MV-4-11 (cell line): ENCODE measurements at regions not wholly inside any gene's neighbourhood (a gene's known extent, or its start where the extent isn't known, plus 50 kb on each side); places are given as distances from the start of the nearest gene placed in this dataset.
"Not testable (repeated sequence)": the region's sequence is repeated elsewhere in the genome, so short reads cannot be mapped to it uniquely, and the experiment has no call there.

Source experiments
- DNase-seq: peaks from one replicate; lab custom pipeline; 2025; lab: John Stamatoyannopoulos, UW

DNA sequence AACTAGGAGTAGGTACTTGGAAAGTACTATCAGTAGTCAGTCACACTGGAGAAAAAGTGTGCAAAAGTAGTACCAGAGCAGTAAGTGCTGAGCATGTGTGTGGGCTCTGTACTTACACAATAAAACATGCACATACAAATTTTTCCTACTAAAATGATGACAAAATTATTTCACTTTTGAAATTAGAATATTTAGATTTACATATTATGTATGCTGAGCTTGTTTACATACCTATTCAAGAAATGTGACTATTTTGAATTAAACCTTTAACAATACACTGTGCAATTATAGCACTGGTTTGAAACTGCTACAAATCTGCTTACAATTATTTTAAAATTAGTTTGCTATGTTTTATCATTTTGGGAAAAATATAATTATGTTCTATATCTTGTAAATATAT lies 2781.6 kb upstream of the PCDH20 start:
- no peak for DNase-seq

DNA sequence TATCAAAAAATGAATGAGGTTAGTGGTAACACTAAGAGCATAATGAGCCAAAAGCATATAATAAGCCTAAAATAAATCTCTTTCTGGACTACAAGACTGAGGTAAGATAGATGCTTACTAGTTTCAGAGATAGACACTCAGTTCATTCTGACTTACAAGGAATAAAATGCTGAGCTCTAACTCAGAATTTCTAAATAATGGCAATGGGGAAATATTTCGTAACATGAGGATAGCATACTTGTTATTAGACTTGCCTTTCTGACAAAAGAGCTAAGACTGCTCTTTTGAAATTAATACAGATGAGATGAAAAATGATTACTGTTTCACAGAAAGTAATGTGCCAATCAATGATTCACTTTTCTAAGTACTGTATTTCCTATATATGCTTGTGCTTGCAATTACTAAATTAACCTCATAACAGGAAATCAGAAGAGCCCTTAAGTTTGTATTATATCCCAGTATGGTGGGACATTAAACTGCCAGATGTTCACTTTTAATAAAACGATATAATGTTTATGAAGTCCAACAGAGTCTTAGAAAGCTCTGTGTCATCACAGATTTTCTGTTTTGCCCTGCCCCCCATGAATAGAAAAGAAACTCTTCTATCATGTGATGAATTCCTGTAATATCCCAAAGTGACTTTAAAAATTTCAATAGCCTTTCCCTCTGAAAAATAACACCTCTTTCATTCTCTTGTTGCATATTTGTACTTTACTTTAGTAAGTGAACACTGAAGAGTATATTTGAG lies 2771.0 kb upstream of the PCDH20 start:
- DNase-seq: no peak

DNA sequence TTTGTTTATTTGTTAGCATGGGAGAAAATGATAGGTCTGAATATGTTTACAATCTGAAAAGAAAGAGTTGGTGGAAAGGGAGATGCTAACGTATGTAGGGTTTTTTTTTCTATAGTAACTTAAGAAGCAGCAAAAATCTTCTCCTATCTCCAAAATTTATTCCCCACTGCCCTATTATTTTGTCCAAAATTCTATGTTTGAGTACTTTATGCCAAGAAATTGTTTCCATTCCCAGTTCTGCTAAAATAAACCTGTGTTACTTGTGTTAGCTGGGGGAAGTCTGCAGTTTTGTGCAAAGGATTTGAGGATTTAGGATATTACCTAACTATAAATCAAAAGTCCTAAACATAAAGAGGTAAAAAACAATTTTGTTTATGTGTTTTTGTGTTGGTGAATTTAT lies 2770.4 kb upstream of the PCDH20 start:
- no peak for DNase-seq

DNA sequence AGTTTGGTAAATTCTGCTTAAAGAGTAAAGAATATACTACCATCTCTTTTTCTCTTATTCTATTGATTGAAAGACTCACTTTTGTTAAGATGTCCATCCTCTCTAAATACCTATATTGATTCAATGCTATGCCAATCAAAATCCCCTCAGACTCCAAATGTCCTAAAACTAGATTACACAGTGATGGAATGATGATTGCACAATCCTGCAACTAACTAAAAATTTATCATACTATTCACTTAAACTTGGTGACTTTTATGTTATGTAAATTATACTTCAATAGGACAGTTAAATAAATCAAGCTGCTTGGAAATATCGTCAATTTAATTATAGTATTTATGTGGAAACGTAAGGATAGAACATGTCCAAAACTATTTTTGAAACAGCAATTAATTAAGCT lies 2765.1 kb upstream of the PCDH20 start:
- no peak for DNase-seq

DNA sequence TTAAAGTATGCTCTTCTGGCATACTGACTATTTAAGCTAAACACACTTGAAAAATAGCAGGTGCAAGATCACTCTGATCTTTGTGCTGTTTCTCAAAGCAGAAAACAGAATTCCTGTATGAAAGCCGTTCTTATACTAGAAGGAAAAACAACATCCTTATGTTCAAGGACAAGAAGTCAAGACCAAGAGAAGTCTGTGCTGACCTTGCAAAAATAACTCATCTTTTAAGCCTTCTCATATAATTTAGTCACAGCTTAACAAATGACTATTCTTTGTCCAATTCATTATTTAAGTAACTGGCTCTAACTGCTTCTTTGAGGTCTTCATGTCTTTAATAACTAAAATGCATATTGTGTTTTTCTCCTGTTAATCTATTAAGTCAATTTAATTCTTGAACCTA lies 2750.2 kb upstream of the PCDH20 start:
- DNase-seq: no peak

DNA sequence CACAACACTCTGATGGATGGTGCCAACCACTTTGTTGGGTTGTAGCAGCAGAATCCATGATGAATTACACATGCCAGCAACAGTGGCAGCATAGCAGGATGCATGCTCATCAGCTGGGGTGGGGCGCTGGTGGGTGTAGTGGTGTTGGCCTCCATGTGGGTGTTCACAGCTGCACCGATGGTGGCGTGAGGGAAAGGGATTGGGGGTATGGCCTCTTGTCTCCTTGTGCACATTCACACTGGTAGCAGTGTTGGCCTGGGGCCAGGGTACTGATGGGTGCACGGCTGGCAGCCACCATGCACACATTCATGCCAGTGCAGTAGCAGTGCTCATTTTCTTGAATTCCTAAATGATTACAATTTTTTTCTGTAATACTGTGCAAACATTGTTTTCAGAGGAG lies 2748.8 kb upstream of the PCDH20 start:
- DNase-seq: no peak

DNA sequence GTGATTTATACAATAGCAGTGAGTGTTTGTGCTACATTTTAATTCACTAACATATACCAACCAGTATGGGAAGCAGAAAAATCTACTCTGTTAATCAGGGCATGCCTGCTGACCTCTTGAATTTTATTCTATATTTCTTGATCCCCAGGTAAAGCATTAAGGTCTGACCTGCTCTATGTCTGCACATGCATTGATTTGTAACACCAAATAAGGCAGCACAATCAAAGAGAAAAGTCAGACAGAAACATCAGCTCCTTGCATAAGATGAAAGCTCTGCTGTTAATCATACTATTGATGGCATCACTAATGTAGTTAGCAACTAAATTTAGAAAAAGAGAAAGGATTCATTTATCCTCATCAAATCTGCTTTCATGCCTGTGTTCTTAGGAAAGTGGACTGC lies 2744.8 kb upstream of the PCDH20 start:
- DNase-seq: no peak

DNA sequence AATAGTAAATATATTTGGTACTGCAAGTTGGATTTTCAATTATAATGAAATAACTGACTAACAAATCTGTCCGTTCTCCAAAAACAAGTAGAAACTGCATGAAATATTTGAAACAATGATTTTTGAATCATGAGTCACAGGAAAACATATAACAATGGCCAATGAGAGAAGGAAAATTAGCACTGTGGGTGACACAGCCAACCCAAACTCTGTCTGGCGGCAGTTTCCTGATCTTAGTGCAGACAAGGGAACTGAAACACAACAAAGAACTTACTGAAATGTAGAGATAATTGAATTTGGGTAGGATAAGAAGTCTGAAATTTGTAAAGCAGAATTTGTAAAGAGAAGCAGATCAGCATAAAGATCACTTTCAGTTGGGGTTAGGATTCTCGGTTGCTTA lies 2743.3 kb upstream of the PCDH20 start:
- no peak for DNase-seq

DNA sequence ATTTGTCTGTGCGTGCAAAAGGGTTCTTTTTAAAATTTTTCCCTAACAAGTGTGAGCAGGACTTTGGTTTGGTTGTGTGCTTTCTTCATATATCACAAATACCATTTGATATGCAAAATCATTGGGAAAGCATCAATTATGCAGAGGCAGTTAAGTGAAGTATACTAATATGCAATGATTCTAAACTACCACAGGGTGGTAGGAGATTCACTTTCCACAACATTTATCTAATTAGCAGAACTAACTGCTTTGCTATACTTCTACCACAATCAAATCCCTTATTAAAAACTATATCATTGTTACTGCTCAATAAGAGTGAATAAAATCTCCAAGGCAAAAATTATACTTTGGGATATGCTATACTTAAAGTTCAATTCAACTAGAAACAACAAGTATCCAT lies 2738.9 kb upstream of the PCDH20 start:
- DNase-seq: no peak

DNA sequence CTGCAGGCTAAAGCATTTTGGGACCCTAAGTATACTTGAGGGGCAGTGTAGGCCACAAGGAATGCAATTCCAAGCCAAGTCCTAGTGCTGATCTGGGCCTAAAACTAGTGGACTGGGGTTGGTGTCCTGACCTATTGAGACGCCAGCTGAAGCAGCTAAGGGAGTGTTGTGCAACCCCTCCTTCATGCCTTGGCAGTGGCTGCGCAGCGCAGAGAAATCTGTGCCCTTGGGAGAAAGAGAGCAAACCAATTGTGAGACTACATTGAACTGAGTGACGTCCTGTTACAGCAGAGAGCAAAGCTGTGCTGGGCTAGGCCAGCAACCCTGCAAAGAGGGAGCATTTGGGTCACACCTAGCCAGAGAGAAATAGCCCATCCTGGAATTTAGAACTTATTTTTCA lies 2715.0 kb upstream of the PCDH20 start:
- no peak for DNase-seq

DNA sequence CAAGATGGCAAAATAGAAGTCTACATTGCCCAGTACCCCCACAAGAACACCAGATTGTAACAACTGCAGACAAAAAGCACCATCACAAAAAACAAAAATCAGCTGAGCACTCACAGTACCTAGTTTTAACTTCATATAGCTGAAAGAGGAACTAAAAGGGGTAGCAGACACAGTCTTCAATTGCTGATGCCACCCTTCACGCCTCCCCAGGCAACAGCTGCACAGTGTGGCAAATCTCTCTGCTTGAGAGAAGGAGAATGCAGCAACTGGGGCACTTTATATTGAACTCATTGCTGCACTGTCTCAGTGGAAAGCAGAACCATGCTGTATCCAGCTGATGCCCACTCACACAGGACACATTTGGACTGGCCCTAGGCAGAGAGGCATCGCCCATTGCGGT lies 2714.5 kb upstream of the PCDH20 start:
- no peak for DNase-seq

DNA sequence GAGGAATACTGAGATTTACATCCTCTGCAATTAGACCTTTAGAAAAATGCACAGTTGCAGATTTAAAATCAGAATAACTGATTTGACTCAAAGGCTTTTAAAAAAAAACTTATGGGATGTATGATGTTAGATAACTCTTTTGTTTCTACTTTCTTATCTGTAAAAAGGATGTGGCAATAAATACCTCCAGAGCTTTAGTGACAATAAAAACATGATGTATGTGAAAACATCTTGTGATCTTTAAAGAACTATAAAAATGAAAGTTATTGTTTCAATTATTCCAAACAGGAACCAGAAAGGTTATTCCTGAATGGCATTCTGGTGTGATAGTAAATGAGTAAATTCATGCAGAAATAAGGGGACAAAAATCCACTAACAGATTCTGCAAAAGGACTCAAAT lies 2712.2 kb upstream of the PCDH20 start:
- DNase-seq: no peak

DNA sequence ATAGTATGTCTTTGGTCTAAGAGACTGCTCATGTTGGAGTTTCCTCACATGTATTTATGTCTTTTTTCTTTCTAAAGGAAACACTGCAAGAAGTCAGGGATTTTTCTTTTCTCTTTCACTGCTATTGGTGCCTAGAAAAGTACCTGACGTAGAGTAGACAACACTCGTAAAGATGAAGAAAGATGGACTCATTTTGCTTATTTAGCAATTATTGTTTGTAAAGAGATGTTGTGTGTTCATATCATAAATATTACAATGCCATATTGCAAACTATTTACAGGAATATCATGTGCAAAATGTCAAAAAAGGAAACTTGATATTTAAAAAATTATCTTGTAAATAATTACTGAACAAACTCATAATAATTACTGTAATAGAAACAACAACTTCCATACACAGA lies 2711.5 kb upstream of the PCDH20 start:
- DNase-seq: no peak

DNA sequence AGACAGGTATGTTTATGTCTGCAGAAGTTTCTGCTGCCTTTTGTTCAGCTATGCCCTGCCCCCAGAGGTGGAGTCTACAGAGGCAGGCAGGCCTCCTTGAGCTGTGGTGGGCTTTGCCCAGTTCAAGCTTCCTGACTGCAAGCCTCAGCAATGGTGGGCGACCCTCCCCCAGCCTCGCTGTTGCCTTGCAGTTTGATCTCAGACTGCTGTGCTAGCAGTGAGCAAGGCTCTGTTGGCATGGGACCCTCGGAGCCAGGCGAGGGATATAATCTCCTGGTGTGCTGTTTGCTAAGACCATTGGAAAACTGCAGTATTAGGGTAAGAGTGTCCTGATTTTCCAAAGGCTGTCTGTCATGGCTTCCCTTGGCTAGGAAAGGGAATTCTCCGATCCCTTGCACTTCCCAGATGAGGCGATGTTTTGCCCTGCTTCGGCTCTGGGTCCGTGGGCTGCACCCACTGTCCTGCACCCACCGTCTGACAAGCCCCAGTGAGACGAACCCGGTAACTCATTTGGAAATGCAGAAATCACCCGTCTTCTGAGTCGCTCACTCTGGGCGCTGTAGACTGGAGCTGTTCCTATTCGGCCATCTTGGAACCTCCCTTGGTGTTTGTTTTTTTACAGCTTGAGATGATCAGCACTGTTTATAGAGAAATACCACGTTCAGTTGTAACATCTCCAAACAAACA lies 2705.5 kb upstream of the PCDH20 start:
- DNase-seq: not testable (repeated sequence)

DNA sequence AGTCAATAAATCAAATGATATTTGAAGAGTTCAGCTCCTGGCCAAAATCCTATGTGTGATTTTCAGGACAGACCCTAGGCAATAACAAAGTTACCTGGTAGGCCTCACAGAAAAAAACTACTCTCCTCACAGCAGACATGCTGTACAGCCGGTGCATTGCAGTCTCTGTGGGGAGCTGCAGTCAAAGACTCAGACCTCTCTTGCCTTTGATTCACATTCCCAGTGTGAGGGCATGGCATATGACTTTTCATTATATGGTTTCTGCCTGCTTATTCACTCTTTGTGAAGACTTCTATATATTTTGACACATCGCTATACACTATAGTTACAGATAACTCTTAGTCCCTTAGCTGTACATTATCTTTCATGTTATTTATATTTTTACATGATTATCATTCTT lies 2684.3 kb upstream of the PCDH20 start:
- DNase-seq: no peak

DNA sequence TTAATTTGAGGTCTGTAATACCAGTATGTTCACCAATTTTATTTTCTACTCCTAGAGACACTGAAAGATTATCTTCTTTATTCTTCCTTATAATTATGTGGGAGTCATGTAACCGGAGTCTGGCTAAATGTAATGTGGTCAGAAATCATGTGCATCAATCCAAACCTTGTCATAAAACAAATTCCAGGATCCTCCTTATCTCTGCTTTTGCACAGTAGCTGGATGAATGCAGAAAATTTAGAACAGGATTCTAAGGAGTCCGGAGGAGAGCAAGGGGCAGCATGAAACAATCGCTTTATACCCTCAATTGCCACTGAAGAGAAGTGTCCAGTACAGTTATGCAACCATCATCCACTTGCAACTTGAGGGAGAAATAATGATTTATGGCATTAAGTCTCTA lies 2674.7 kb upstream of the PCDH20 start:
- no peak for DNase-seq

DNA sequence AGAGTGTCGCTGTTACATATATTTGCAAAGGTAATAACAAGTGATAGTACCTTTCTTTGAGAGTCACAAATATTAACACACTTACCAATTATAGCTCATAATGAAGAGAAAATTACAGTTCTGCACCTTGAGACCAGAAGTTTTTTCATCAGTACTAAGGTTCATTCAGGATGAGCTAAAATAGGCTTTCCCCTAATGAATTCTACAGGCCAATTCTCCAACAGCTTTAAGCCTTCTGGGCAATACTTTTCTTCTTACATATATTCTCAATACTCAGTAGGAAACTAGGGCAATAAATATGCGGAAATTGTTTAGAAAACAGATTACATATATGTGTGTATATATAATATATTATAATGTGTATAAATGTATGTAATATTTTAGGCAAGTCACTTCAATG lies 2672.8 kb upstream of the PCDH20 start:
- DNase-seq: no peak

DNA sequence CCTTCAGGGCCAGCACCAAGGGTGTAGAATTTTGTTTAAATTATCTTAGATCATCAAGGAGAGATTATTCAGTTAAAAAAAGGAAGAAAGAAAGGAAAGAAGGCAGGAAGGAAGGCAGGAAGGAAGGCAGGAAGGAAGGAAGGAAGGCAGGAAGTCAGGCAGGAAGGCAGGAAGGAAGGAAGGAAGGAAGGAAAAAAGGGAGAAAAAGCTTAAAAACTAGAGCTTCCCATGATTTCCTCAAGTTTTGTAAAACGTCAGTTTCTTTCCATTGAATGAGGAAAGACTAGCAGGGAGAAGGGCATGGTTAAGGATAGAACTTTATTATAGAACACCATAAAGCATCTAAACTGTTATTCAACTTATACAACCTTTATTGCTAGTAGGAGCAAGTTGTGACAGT lies 2672.0 kb upstream of the PCDH20 start:
- DNase-seq: no peak

DNA sequence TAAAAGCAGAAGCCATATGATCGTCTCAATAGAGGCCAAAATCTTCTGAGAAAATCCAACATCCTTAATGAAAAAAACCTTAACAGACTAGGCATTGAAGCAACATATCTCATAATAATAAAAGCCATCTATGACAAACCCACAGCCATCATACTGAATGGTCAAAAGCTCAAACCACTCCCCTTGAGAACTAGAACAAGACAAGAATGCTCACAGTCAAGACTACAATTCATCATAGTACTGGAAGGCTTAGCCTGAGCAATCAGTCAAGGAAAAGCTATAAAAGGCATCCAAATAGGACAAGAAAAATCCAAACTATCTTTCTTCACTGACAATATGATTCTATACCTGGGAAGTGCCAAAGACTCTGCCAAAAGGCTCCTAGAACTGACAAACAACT lies 2668.2 kb upstream of the PCDH20 start:
- DNase-seq: no peak

DNA sequence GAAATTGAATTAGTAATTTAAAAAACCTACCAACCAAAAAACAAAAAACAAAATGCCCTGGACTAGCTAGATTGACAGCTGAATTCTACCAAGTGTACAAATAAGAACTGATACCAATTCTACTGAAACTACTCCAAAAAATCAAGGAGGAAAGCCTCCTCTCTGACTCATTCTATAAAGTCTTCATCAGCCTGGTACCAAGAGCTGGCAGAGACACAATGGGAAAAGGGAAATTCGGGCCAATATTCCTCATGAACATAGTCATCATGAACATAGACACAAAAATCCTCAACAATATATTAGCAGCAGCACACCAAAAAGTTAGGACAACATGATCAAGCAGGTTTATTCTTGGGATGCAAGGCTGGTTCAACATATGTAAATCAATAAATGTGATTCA lies 2667.7 kb upstream of the PCDH20 start:
- no peak for DNase-seq

DNA sequence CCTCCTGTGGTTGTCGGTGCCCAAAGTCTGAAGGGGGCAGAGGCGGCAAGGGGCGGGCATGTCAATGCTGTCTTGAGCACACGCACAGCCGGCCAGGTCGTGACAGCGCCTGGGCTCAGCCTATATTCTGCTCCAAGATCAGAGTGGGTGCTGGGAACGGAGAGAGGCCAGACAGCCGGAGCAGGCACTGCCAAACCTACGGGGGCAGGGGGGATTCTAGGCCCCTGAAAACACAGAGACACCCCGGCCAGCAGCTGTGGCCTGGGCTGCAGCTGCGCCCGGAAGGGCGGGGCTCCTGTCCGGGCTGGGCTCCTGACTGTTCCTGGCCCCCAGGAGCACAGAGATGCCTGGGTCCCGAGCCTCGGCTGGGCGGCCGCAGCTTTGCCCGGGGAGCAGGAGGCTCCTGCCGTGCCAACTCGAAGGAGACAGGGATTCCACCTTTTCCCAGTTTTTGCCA lies 2662.9 kb upstream of the PCDH20 start:
- no peak for DNase-seq

DNA sequence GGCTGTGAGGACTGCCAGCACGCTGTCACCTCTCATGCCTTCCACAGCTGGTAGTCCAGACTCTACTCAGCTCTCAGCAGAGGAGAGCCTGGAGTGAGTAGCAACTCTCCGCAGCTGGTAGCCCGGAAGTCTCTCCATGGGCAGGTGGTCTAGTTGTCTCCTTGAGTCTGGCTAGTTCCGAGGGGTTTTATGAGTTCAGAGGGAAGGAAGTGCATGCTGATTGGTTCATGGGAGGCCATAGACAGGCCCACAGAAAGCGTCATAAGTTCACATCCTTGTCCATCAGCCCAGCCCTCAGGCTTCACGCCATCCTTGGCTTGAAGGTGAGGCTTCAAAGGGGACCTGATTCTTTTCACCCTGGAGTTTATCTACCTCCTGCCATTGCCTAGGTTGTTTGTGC lies 2662.4 kb upstream of the PCDH20 start:
- no peak for DNase-seq

DNA sequence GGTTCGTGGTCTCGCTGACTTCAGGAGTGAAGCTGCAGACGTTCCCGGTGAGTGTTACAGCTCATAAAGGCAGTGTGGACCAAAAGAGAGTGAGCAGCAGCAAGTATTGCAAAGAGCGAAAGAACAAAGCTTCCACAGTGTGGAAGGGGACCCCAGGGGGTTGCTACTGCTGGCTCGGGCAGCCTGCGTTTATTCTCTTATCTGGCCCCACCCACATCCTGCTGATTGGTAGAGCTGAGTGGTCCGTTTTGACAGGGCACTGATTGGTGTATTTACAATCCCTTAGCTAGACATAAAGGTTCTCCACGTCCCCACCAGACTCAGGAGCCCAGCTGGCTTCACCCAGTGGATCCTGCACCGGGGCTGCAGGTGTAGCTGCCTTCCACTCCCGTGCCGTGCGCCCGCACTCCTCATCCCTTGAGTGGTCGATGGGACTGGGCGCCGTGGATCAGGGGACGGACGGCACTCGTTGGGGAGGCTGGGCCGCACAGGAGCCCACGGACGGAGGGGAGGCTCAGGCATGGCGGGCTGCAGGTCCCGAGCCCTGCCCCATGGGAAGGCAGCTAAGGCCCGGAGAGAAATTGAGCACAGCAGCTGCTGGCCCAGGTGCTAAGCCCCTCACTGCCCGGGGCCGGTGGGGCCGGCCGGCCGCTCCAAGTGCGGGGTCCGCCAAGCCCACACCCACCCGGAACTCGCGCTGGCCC lies 2661.6 kb upstream of the PCDH20 start:
- not testable (repeated sequence) for DNase-seq
